HG03521 (cell line): ENCODE measurements at regions not wholly inside any gene's neighbourhood (a gene's known extent, or its start where the extent isn't known, plus 50 kb on each side); places are given as distances from the start of the nearest gene placed in this dataset.

Experiments
- ATAC-seq: cut with Tn5 transposase; IDR thresholded peaks from one replicate; pipeline ENCODE4 v1.9.1; 2021; ENCODE audit warnings: mild to moderate bottlenecking, moderate library complexity; ENCODE audit not compliant: unreplicated experiment

DNA sequence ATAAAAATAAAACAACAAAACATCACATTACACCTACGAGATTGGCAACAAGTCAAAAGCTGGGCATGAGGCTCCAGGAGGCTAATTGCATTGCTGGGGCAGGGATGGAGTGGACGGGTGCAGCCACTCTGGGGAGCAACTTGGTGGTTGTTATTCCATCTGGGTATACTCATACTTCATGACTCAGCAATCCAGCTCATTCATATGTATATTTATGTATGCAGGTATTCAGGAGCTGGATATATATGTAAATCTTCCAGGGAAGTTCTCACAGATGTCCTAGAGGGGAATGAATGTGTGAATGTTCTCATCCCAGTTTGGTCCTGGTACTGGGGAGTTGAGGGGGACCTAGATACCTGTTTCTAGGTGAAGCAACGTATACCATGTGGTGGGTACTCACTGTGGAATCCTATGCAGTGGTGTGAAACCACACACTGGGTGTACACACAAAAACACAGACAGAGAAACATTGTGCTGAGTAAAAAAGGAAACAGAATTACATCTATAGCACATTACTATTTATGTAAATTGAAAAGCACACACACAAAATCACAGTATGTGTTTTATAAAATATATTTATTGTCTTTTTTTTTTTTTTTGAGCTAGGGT, 79.7 kb upstream of the RAB4A start:
- no peak for ATAC-seq

DNA sequence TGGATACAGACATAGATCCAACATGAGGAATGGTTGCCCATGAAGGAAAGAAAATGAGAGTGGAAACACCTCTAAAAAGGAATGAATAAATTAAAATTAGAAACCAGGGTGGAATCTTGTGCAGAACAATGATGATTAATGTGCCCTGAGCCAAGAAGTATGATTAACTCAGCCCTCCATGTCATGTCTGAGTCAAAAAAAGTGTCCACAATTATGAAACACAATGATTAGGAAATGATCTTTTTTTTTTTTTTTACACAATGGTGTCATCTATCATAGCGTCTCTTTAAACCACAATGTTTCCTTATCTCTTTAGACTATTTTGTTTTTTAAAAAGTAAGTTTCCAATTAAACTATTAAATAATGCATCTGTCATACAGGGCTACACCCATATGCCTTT, 78.9 kb upstream of the RAB4A start:
- no peak for ATAC-seq

DNA sequence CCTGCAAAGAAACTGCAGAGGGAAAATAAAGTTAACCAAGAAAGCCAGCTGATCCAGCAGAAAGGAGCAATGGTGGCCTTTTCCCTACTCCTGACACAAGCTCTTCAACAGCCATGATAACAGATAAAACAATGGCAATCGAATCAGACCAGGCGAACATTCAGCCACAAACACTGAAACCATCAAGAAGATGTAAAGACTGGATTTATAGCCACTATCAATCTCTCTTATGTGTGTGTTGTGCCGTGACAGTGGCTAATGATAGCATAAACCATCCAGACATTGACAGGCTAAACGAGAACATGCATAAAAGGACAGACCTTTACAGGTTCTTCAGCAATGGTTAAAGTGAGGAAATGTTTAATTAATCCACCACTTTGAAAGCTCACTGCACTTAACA, 78.1 kb upstream of the RAB4A start:
- no peak for ATAC-seq

DNA sequence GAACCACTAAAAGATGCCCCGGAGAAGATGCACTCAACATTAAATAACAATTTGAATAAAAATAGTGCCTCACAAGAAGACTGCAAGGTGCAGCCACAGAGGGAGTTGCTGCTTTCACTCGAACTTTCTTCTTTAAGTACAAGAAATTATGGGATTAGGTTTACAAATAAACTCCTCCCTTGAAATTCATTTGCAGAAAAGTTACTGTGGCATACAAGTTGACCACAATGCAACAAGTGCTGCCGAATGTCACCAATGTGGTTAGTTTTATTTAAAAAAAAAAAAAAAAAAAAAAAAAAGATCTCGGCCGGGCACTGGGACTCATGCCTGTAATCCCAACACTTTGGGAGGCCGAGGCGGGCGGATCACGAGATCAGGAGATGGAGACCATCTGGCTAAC, 76.8 kb upstream of the RAB4A start:
- no peak for ATAC-seq

DNA sequence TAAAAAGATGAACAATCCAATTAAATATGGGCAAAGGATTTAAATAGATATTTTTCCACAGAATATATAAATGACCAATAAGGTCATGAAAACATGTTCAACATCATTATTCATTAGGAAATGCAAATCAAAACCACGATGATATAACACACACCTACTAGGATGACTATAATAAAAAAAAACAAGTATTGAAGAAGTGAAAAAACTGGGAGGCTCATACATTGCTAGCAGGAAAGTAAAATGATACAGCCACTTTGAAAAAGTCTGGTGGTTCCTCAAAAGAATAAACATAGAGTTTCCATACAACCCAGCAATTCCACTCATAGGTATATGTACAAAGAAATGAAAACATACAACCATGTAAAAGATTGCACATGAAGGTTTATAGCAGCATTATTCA, 75.7 kb upstream of the RAB4A start:
- no peak for ATAC-seq

DNA sequence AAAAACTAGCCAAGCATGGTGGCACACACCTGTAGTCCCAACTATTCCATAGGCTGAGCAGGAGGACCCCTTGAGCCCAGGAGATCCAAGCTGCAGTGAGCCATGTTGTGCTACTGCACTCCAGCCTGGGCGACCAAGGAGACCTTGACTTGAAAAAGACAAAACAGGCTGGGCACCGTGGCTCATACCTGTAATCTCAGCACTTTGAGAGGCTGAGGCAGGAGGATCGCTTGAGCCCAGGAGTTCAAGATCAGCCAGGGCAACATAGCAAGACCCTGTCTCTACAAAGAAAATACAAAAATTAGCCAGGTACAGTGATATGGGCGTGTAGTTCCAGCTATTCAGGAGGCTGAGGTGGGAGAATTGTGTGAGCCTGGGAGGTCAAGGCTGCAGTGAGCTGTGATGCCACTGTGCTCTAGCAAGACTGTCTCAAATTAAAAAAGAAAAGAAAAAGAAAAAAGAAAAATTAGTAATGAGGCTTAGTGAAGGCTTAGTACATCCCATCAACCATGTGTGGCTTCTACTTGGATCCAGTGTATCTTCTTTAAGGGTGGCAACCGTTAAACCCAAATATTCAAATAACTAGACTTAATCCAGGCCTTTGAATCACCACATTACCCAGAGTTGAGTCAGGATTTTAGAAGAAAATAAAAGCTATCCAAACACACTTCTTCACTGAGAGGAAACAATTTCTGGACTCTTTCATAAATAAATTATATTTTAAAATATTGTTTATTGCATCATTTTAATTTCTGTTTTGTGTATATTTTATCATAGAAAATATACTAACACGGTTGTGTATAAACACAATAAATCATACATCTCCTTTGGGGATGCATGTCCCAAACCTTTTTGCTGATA, 74.3 kb upstream of the RAB4A start:
- ATAC-seq, result no peak

DNA sequence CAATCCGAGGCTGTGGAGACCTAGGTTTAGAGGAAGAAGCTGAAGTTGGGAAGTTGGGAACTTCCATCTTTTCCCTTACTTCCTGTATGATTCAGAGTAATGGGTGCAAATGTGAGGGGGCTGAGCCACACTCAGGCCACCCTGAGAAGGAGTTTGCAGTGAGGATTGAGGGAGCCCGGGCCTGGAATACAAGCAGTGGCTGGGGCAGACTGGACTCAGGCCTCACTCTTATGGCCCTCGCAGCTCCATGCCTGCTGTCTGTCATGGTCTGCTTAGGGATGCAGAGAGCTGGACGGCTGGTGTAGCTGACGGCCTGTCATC, 73.7 kb upstream of the RAB4A start:
- no peak for ATAC-seq

DNA sequence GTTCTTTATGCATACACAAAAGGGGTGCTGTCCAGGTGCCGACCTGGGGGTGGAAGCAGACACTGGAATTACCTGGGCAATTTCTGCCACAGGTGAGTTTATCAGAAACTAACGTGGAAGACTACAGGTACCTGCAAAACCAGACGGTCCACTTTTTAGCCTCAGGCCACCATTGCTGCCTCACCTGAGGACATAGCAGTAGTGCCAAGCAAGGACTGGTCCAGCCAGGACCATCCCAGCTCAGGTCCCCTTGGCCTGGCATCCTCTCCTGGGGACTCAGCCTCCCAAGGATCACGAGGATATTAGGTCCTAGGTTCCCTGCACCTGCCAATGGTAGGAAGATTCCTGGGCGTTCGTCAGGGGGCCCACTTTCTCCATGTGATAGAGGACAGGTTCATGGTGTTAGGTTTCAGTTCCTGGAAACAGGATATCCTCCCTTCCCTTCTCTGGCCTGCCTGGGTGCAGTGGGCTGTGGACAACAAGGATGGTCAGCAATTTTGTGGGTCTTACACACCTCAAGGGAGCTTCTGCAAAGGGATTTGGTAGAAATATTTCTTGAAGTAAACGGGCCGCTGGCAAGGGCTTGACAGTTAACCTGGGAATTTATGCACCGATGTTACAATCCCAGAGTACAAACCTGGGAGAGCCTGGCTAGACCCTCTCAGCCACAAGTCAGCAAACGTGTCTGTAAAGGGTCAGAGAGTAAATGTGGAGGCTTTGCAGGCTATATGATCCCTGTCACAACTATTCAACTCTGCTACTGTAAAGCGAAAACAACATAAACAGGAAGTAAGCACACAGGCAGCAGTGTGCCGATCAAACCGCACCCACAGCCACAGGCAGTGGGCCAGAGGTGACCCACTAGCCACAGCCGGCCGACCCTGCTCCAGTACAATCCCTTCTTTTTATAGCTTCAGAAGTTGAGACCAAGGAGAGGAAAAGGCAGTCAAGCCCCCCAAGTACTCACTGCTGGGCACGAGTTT, 71.4 kb upstream of the RAB4A start:
- ATAC-seq, result peak; percentile 77

DNA sequence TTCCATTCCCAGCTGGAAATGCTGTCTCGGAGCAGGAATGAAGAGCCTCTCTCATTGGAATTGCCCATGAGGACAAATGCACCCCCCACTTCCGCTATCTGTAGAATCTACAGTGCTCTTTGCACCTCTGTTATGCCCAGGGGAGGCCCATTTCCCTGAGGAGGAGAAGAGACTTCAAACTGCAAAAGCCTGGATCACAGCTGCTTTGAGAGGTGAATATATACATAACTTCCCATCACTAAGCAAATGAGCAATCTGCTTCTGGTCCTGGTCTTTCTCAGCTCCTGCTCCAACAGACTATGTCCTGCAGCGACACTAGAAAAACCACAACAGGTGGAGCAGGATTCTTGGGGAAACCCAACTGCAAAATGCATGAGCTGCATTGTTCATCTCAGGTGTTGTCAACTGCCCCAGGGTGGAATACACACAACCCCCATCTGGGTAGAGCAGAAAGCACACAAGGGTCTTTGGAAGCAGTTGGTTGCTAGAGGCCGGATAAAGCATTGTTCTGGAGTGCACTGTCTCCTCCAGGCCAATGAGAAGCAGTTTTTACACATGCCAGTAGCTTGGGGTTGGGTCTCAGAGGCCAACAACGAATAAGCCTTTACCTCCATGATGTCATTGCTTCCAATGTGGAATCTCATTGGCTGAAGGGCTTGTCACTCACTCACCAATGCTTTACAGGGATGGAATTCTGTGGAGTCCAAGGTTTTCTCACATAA, 67.7 kb upstream of the RAB4A start:
- no peak for ATAC-seq

DNA sequence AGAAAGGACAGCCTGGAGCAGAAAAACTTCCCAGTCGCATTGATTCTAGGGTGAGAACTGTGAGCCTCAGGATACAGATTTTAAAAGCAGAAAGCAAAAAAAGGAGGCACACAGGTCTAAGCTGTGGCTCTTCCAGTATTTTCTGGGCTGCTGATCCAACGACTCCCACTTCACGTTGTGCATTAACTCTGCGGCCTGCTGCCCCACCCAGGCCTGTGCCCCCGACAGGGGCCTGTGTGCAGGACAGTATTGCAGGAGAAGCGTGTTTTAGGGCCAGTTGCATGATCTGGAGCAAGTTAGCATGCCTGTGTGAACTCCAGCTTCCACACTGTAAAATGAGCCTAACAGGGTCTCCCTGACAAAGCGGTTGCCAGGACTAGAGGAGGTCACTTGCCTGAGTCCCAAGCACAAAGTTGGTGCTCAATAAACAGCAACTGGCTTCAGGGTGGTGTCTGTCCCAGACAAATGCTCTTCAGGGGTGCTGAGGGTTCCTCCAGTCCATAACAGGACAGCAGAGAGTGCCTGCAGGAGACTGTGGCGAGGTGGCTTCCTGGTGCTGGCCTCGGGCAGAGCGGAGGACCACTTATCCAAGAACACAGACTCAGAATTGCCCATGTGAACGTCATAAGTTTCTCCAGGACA, 66.8 kb upstream of the RAB4A start:
- no peak for ATAC-seq

DNA sequence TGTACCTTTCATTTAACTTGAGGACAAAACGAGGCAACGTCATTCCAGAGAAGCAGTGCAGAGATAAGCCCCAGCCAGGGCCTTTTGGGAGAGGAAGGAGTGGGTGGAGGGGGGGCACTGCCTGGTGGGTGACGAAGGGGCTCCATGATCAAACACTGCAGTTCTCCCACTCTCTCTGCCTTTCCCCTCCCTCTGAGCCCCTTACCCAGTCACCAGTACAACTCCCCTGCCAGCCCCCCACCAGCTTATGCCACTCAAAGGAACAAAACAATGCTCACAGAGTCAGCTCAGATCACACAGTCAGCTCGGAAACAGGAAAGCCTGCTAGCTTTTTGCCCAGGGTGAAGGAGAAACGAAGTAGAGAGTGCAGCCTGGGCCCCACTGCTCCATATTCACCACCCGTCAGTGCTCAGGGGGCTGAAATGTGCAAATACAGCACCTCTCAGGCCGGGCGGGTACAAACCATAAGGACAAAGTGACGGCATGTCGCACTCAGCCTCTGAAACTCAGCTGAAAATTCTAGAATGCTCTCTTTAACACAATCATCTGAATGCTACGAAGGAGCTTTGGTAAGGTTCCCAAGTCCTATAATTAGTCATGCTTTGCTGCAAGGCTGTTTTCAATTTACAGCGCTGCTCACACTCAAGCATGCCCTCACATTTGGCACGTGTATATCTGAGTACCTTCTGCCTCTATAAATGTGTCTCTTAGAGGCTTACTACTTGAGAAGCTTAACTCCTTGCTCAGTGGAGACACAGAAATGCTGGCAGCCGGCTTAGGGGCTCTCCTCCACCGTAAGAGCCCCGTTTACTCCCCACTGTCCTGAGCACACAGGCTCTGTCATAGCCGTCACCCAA, 65.8 kb upstream of the RAB4A start:
- ATAC-seq, result no peak

DNA sequence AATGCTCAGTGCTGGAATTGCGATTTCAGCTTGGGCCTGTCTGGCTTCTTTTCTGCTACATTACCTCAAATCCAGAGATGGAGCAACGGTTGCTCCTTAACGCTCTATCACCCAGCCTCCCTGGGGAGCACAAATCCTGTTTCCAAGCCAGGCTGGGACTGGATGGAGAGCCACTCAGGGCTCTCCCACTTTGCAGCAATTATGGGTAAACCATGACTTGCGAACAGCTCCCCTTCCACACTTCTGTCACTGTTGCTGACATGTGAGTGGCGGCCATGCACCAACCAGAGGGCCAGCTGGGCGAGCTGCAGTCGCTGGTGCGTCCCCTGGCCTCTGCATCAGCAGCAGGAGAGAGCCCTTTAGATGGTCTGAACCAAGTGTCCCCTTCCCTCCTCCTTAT, 65.1 kb upstream of the RAB4A start:
- no peak for ATAC-seq

DNA sequence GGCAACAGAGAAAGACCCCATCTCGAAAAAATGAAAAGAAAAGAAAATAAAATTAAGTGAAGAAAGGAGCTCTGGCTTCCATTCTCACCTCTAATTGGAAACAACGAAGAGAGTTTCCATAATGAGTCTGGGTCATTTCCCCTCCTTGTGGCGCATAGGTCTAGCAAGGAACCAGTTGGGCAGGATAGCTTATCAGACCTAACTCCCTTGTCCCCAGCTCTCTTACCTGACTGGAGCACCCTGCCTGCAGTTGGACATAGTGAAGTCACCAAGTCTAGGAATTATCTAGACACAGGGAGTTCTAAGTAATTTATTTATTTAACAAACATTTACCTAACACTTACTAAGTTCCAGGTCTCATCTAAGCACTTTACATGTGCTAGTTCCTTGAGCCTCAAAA, 63.0 kb upstream of the RAB4A start:
- ATAC-seq, result no peak

DNA sequence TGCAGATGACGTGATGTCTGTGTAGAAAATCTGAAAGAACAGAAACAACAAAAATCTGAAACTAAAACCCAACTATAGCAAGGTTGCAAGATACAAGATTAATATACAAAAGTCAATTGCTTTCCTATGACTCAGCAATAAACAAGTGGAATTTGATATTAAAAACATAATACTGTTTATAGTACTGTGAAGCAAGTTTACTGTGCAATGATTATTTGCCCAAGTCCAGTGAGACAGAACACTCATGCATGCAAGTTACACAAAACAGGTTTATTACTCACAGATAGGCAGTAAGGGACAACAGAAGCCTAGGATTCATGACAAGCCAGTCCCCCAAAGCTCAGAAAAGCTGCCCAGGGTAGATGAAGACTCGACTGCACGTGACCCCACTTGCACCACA, 62.4 kb upstream of the RAB4A start:
- ATAC-seq, result no peak

DNA sequence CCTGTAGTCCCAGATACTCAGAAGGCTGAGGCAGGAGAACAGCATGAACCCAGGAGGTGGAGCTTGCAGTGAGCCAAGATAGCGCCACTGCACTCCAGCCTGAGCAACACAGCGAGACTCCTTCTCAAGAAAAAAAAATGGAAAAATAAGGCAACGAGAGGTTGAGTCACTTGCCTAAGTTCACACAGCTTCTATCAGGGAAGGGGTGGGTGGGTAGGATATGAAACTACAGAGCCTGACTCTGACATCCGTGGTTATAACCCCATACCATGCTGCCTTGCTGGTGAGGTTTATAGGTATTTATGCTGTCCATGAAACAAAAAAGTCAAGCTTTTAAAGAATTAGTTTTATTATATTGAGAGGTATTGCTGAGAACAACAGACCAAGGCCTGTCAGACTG, 61.5 kb upstream of the RAB4A start:
- ATAC-seq, result no peak

DNA sequence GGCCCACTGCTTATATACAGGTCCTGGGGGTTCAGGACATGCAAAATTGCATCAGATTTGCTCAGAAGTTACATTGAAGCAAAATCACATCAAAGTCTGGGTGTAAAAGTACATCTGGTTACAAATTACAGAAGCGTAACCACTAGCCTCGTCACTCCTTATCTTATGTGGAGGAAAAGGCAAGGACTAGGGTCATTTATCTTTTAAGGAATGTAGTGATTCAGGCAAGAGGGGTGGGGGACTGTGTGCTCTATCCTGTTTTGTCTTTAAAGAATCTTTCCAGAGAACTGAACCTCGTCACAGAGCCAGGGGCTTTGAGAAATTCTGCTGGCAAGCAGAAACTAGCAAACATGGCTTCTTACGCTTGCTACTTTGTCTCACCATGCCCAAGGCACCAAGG, 61.1 kb upstream of the RAB4A start:
- no peak for ATAC-seq

DNA sequence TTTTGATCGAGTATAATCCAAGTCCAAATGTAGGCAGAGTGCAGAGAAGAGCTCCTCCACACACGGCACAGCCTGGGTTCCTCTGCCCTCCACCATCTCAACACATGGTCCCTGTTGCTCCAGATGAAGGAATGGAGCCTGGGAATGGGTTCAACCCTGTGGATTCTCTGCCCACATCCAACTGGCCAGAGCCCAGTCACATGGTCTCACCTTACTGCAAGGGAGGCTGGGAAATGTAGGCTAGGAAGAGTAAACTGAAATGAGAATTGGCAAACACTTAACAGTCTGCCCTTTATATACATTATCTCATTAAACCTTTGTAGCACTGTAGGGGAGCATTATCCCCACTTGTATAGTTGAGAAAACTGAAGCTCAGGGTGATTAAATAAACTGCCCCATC, 60.1 kb upstream of the RAB4A start:
- no peak for ATAC-seq

DNA sequence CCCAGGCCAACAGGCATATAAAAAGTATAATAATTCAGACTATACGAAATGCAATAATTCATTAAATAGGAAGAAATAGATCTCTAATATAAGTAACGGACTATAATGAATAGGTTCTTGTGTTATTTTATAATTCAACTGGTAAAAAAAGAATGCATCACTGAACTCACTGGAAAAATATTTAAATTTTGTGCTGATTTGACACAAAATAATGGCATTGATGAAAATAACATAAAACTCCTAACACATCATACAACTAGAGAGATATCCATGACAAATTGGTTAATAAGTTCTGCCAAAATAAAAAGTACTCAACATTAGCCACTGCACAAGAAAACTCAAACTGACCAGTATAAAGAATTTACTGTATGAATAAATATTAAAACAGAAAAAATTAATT, 57.1 kb upstream of the RAB4A start:
- ATAC-seq, result no peak

DNA sequence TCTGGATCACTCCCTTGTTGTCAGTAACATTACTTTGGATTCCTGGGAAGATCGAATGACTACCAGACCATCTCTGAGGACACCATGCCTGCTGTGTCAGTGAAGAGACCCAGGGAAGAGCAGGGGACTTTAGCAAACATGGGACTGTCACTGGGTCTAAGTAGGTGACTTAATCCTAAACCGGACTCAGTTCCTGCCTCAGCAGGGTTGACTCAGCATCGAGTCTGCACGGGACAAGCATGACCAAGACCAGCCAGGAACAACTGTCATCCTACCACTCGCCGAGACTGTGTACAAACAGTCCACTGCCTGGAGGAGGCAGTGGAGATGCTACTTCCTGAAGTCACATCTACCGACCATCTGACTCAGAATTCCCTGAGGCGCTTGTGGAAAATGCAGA, 53.2 kb upstream of the RAB4A start:
- no peak for ATAC-seq

DNA sequence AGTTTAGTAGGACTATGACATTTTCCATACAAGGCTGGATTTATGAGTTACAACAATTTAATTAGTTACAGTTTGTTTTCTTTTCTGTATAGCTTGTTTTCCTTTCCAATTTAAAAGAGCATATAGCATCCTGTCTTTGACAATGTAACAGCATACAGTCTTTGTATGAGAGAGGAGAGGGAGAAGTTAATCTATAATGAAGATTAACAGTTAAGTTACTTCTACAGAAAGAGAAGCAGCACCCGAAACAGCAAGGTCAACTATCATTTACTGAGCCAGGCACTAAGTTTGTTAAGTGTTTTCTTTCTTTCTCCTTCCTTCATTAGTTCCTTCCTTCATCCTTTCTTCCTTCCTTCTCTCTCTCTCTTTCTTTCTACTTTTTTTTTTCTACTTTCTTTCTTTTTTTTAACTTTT, 52.3 kb upstream of the RAB4A start:
- no peak for ATAC-seq
